Left lung (tissue), 4 donors: ENCODE measurements at regions not wholly inside any gene's neighbourhood (a gene's known extent, or its start where the extent isn't known, plus 50 kb on each side); places are given as distances from the start of the nearest gene placed in this dataset.

ENCODE experiments used
- ATAC-seq: fragments of 200-7000 bp; cut with Tn5 transposase; one replicate; pipeline ENCODE4 v1.9.1; 2020; ENCODE audit warnings: moderate library complexity
- DNase-seq, 4 donors: peaks; one replicate each; pipeline ENCODE4 v3.0.0-alpha.2; 2013 to 2020
- H3K27ac ChIP-seq, 2 donors: fragments of 200-600 bp; sonication (generic) in 1 of 2; one replicate each; pipeline versions ENCODE4 v1.5.0 to v1.8.0; 2020 to 2021
- H3K27me3 ChIP-seq, 2 donors: fragments of 200-600 bp; sonication (generic) in 1 of 2; one replicate each; pipeline versions ENCODE4 v1.5.0 to v1.8.0; 2020 to 2021
- H3K36me3 ChIP-seq, 2 donors: fragments of 200-600 bp; sonication (generic) in 1 of 2; one replicate each; pipeline versions ENCODE4 v1.5.0 to v1.8.0; 2020 to 2021
- H3K4me1 ChIP-seq, 2 donors: fragments of 200-600 bp; one replicate each; pipeline ENCODE4 v1.8.0; 2021
- H3K4me3 ChIP-seq, 2 donors: fragments of 200-600 bp; sonication (generic) in 1 of 2; one replicate each; pipeline versions ENCODE4 v1.5.0 to v1.8.0; 2020 to 2021; ENCODE audit warnings: mild to moderate bottlenecking in 1 of 2
- H3K9me3 ChIP-seq, 2 donors: fragments of 200-600 bp; sonication (generic) in 1 of 2; one replicate each; pipeline versions ENCODE4 v1.5.0 to v1.8.0; 2020 to 2021
- CTCF ChIP-seq, 2 donors: fragments of 200-600 bp; sonication (generic) in 1 of 2; IDR thresholded peaks; one replicate each; pipeline versions ENCODE4 v1.5.0 to v1.8.0; 2021; ENCODE audit warnings: antibody characterized with exemption in 2 of 2
- intact Hi-C, 2 donors: fragments of 100-400 bp; cut with DNase I; formaldehyde crosslinking; loops; one replicate each; pipeline versions ENCODE4 v1.11.2 to v1.14.2; 2022
- donor health status: DM: no; HTN: yes; CAD: no.
- donor health status: DM: no; HTN: no; CAD: no.

- ATAC-seq (no peak), DNase-seq (no peak)
- Histone ChIP-seq H3K36me3 (no peaks in the 10 kb centered on the region), H3K27ac (no peak overlapping the region), H3K9me3 (no peaks in the 10 kb centered on the region), H3K4me1 (peaks cover 0 to 9% of the 10 kb centered on the region in 2 donors), H3K4me3 (no peak overlapping the region), H3K27me3 (no peaks in the 10 kb centered on the region)
- intact Hi-C loops, result no loop called here
- no peak for TF ChIP-seq CTCF (IDR thresholded peaks at IDR 0.05)
These were observed 185.6 kb downstream of the BCOR start for GRCh38 chrX:39912126-39912525.

- H3K4me3 ChIP-seq, result no peak overlapping the region
- H3K27me3 ChIP-seq, result no peaks in the 10 kb centered on the region
- no peak for ATAC-seq
- no peaks in the 10 kb centered on the region for H3K9me3 ChIP-seq
- no peaks in the 10 kb centered on the region for H3K36me3 ChIP-seq
- intact Hi-C loops, result no loop called here
- no peak for TF ChIP-seq CTCF (IDR thresholded peaks at IDR 0.05)
- H3K27ac ChIP-seq, result no peak overlapping the region
- no peak for DNase-seq
- H3K4me1 ChIP-seq, result no peaks in the 10 kb centered on the region
These were observed 182.7 kb downstream of the BCOR start for GRCh38 chrX:39915081-39915480.

GRCh38 chrX:39915596-39915995 lies 182.2 kb downstream of the BCOR start:
- Histone ChIP-seq H3K4me3 (no peak overlapping the region), H3K9me3 (no peaks in the 10 kb centered on the region), H3K27ac (no peak overlapping the region), H3K4me1 (no peaks in the 10 kb centered on the region), H3K27me3 (no peaks in the 10 kb centered on the region), H3K36me3 (no peaks in the 10 kb centered on the region)
- intact Hi-C loops, result no loop called here
- TF ChIP-seq CTCF (IDR thresholded peaks at IDR 0.05), result no peak
- DNase-seq (no peak), ATAC-seq (no peak)

- intact Hi-C loops, result no loop called here
- peak; percentile 49 for ATAC-seq
These were observed 175.9 kb downstream of the BCOR start for GRCh38 chrX:39921838-39922237.

GRCh38 chrX:39922488-39922887 lies 175.3 kb downstream of the BCOR start:
- no peaks in the 10 kb centered on the region for H3K4me1 ChIP-seq
- no peak for ATAC-seq
- no peak overlapping the region for H3K27ac ChIP-seq
- H3K4me3 ChIP-seq, result no peak overlapping the region
- no peaks in the 10 kb centered on the region for H3K9me3 ChIP-seq
- intact Hi-C loops, result no loop called here
- no peak for DNase-seq
- H3K27me3 ChIP-seq, result no peaks in the 10 kb centered on the region
- no peaks in the 10 kb centered on the region for H3K36me3 ChIP-seq
- no peak for TF ChIP-seq CTCF (IDR thresholded peaks at IDR 0.05)

More at GRCh38 chrX:39921838-39922237, 175.9 kb downstream of the BCOR start:
- no peak for DNase-seq
- TF ChIP-seq CTCF (IDR thresholded peaks at IDR 0.05), result no peak
- no peaks in the 10 kb centered on the region for H3K36me3 ChIP-seq
- H3K9me3 ChIP-seq, result no peaks in the 10 kb centered on the region
- no peak overlapping the region for H3K27ac ChIP-seq
- no peak overlapping the region for H3K4me3 ChIP-seq
- H3K4me1 ChIP-seq, result no peaks in the 10 kb centered on the region
- no peaks in the 10 kb centered on the region for H3K27me3 ChIP-seq
